OCI-LY1 (cell line): ENCODE measurements at regions not wholly inside any gene's neighbourhood (a gene's known extent, or its start where the extent isn't known, plus 50 kb on each side); places are given as distances from the start of the nearest gene placed in this dataset.

ENCODE experiments used
- H2AFZ ChIP-seq: fragments of 200-600 bp; sonication (generic), shearing (Covaris generic); 2 replicates; pipeline ENCODE4 v1.6.0; 2014; ENCODE audit warnings: antibody characterized with exemption, mild to moderate bottlenecking, low read length
- H3F3A ChIP-seq: fragments of 200-600 bp; sonication (generic), shearing (Covaris generic); 2 replicates; pipeline ENCODE4 v1.6.0; 2014; ENCODE audit warnings: mild to moderate bottlenecking, antibody characterized with exemption, low read length, moderate library complexity; ENCODE audit not compliant: insufficient read depth
- H3K27ac ChIP-seq: fragments of 200-600 bp; sonication (generic); 2 replicates; pipeline ENCODE4 v1.5.1; 2014; ENCODE audit warnings: low read length, mixed run types, mild to moderate bottlenecking, low read depth; ENCODE audit not compliant: poor library complexity, severe bottlenecking
- H3K27me3 ChIP-seq: fragments of 200-600 bp; sonication (generic); 2 replicates; pipeline ENCODE4 v1.6.0; 2014; ENCODE audit warnings: antibody characterized with exemption, mild to moderate bottlenecking, low read length, moderate library complexity; ENCODE audit not compliant: insufficient read depth
- H3K36me3 ChIP-seq: fragments of 200-600 bp; sonication (generic); 2 replicates; pipeline ENCODE4 v1.6.1; 2014; ENCODE audit warnings: mild to moderate bottlenecking, antibody characterized with exemption, low read length, moderate library complexity, mixed read lengths; ENCODE audit not compliant: insufficient read depth
- H3K4me1 ChIP-seq: fragments of 200-600 bp; sonication (generic); 2 replicates; pipeline ENCODE4 v1.5.1; 2014; ENCODE audit warnings: mild to moderate bottlenecking, low read length, moderate library complexity; ENCODE audit not compliant: insufficient read depth, severe bottlenecking
- H3K4me2 ChIP-seq: fragments of 200-600 bp; sonication (generic), shearing (Covaris generic); 2 replicates; pipeline ENCODE4 v1.6.1; 2014; ENCODE audit warnings: low read length
- H3K4me3 ChIP-seq: fragments of 200-600 bp; sonication (generic); 2 replicates; pipeline ENCODE4 v1.5.1; 2014; ENCODE audit warnings: low read length, low read depth, mild to moderate bottlenecking, mixed read lengths; ENCODE audit not compliant: poor library complexity, severe bottlenecking
- H3K79me2 ChIP-seq: fragments of 200-600 bp; shearing (Covaris generic); 2 replicates; pipeline ENCODE4 v1.6.1; 2016; ENCODE audit warnings: mixed run types, low read length, mixed read lengths; ENCODE audit not compliant: insufficient read depth
- H3K9ac ChIP-seq: fragments of 200-600 bp; sonication (generic), shearing (Covaris generic); 2 replicates; pipeline ENCODE4 v1.6.1; 2014; ENCODE audit warnings: mild to moderate bottlenecking, low read length, mixed read lengths
- H3K9me2 ChIP-seq: fragments of 200-600 bp; sonication (generic), shearing (Covaris generic); 2 replicates; pipeline ENCODE4 v1.6.1; 2014; ENCODE audit warnings: low read depth, mild to moderate bottlenecking, low read length, mixed read lengths
- H3K9me3 ChIP-seq: fragments of 200-600 bp; shearing (Covaris generic); 2 replicates; pipeline ENCODE4 v1.6.1; 2014; ENCODE audit warnings: low read length, mixed read lengths
- H4K20me1 ChIP-seq: fragments of 200-600 bp; sonication (generic), shearing (Covaris generic); 2 replicates; pipeline ENCODE4 v1.6.0; 2016; ENCODE audit warnings: mild to moderate bottlenecking, low read length; ENCODE audit not compliant: insufficient read depth
- EZH2 ChIP-seq: fragments of 200-600 bp; sonication (generic), shearing (Covaris generic); IDR thresholded peaks from 2 replicates; pipeline ENCODE4 v1.8.0; 2017; ENCODE audit warnings: borderline replicate concordance, mixed run types, mild to moderate bottlenecking, antibody characterized with exemption, low read length, moderate library complexity, mixed read lengths
- TF ChIP-seq, protein P1 (sequence below): fragments of 200-600 bp; sonication (generic), shearing (Covaris generic); IDR thresholded peaks from 2 replicates; pipeline ENCODE4 v1.5.1; 2017; ENCODE audit warnings: mild to moderate bottlenecking, antibody characterized with exemption, low read length, moderate library complexity, mixed read lengths

DNA sequence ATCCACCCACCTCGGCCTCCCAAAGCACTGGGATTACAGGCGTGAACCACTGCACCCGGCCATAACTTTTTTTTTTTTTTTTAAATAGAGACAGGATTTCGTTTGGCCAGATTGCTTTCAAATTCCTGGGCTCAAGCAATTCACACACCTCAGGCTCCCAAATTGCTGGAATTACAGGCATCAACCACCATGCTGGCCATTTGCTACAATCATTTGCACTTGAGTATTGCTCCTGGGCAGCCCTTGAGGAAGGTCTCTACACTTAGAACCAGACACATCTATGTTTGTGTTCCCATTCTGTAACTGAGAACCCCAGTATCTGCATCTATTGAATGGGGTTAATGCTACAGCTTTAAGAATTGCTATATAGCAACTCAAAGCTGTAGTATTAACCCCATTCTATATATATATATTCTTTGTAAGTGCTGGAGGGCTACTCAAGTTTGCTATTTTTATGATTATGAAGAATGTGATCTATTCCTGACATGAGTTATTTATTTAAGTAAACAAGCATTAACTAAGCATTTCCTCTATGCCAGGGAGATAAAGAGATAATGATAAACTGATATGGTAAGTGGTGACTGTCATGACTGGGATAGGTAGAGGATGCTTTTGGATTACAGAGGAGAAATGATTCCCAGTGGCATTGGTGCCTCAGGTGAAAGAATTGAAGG lies 496.5 kb upstream of the TNC start:
- Histone ChIP-seq H3K9ac (no peak overlapping the region), H3K4me2 (no peak overlapping the region), H3K36me3 (no peaks in the 10 kb centered on the region), H3K79me2 (no peaks in the 10 kb centered on the region), H3K9me3 (no peaks in the 10 kb centered on the region), H3F3A (no peaks in the 10 kb centered on the region), H3K9me2 (no peaks in the 10 kb centered on the region), H3K4me1 (no peaks in the 10 kb centered on the region), H3K27me3 (no peaks in the 10 kb centered on the region), H3K4me3 (no peak overlapping the region), H2AFZ (no peak overlapping the region), H4K20me1 (no peaks in the 10 kb centered on the region), H3K27ac (no peak overlapping the region)
- TF ChIP-seq, protein P1, sequence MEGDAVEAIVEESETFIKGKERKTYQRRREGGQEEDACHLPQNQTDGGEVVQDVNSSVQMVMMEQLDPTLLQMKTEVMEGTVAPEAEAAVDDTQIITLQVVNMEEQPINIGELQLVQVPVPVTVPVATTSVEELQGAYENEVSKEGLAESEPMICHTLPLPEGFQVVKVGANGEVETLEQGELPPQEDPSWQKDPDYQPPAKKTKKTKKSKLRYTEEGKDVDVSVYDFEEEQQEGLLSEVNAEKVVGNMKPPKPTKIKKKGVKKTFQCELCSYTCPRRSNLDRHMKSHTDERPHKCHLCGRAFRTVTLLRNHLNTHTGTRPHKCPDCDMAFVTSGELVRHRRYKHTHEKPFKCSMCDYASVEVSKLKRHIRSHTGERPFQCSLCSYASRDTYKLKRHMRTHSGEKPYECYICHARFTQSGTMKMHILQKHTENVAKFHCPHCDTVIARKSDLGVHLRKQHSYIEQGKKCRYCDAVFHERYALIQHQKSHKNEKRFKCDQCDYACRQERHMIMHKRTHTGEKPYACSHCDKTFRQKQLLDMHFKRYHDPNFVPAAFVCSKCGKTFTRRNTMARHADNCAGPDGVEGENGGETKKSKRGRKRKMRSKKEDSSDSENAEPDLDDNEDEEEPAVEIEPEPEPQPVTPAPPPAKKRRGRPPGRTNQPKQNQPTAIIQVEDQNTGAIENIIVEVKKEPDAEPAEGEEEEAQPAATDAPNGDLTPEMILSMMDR: no peak
- no peak for TF ChIP-seq EZH2

DNA sequence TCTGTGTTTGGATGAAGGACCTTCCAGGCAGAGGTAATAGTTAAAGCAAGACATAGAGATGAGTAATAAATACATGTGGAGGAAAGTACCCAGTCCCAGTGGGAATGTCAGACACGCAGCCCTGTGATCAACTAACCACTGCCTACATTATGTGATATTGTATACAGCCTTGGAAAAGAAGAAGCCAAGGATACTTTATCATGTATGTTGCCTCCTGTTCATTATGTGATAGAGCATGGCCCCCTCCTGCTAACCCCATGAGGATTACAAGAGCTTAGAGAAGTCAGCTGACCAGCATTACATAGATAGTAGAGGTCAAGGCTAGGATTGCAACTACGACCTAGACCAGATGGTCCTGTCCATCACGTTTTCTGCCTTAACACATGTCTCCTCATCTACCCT lies 497.0 kb upstream of the TNC start:
- Histone ChIP-seq H3F3A (no peaks in the 10 kb centered on the region), H3K27me3 (no peaks in the 10 kb centered on the region), H3K4me3 (no peak overlapping the region), H3K4me1 (no peaks in the 10 kb centered on the region), H2AFZ (no peak overlapping the region), H3K9me2 (no peaks in the 10 kb centered on the region), H3K36me3 (no peaks in the 10 kb centered on the region), H3K4me2 (no peak overlapping the region), H4K20me1 (no peaks in the 10 kb centered on the region), H3K79me2 (no peaks in the 10 kb centered on the region), H3K27ac (no peak overlapping the region), H3K9me3 (no peaks in the 10 kb centered on the region), H3K9ac (no peak overlapping the region)
- TF ChIP-seq, protein P1: no peak
- TF ChIP-seq EZH2: no peak

DNA sequence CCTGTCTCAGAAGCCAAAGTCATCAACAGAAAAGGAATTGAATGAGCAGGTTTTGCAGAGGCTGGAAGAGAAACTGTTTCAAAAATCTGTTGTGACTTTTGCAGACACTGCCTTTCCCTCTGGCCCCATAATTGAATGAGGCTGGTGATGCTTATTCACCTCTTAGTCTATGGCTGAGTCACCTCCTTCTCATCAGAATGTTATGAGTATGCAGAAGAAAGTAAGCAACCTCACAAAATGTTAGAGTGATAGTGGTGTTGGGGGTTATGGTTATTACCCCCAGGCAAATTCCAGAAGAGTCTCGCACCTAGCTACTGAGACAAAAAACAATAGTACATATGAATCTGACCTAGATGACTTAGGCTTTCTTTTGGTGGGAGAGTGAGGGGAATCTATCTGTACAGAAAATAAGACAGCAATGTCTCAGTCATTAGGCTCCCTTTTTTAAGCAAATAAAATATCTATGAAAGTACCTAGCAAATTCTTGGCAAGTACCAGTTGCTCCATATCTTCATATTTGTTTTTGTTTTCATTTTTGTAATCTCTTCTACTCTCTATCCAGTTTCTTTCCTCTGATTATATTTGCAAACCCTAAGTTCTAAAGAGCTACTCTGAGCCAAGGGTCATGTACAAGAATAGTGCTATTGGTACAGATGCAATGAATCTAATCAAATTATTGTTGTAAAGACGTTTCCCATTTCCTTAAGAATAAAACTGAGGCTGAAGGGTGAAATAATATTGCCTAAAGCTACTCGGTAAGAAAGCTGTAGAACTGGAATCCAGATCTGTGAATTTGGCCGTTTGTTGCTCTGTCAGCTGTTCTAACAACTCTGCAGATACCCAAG lies 498.1 kb upstream of the TNC start:
- no peak for TF ChIP-seq EZH2
- TF ChIP-seq, protein P1: no peak
- H3F3A ChIP-seq: no peaks in the 10 kb centered on the region
- no peak overlapping the region for H3K4me2 ChIP-seq
- H3K79me2 ChIP-seq: no peaks in the 10 kb centered on the region
- no peak overlapping the region for H3K27ac ChIP-seq
- H3K9ac ChIP-seq: no peak overlapping the region
- H3K27me3 ChIP-seq: no peaks in the 10 kb centered on the region
- H3K9me3 ChIP-seq: no peaks in the 10 kb centered on the region
- no peak overlapping the region for H2AFZ ChIP-seq
- H3K9me2 ChIP-seq: no peaks in the 10 kb centered on the region
- no peak overlapping the region for H3K4me3 ChIP-seq
- H3K4me1 ChIP-seq: no peaks in the 10 kb centered on the region
- H3K36me3 ChIP-seq: no peaks in the 10 kb centered on the region
- no peaks in the 10 kb centered on the region for H4K20me1 ChIP-seq
